ENCODE measurements at regions not wholly inside any gene's neighbourhood (a gene's known extent, or its start where the extent isn't known, plus 50 kb on each side); places are given as distances from the start of the nearest gene placed in this dataset.

DNA sequence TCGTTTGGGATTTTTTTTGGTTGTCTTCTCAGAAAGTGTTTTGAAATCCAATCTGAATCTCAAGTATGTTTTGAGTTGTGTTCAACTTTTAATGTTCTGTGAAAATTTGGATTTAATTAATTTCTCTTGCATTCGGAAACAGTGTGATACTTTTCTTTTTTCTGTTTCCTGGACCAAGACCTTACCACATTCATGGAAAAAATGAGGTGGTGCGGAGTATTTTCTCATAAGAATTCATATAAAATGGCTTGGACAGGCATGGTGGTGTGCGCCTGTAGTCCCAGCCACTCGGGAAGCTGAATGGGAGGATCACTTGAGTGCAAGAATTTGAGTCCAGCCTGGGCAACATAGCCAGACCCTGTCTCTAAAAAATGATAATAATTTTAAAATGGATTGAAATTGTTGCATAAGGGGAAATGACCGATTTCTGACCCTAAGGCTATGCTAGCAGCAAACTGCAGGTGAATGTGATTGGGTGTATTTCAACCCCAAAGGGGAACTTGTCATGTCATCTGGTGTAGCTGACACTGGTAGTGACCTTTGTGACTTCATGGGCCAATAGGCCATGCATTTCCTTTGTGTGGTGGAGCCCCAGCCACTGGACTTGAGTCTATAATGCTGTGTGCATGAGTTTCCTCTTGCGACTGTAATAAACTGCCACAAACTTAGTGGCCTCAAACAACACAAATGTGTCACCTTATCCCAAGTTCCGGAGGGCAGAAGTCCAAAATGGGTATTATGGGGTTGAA, 123.5 kb upstream of the RFLNA start (continued):
- no peak for TF ChIP-seq HNF4G (IDR thresholded peaks at IDR 0.05; ENCODE audit: borderline replicate concordance, low read depth, low read length)
- TF ChIP-seq HNF4G (CRISPR knock-in tag; IDR thresholded peaks at IDR 0.05; ENCODE audit: borderline replicate concordance, low read depth) = no peak

DNA sequence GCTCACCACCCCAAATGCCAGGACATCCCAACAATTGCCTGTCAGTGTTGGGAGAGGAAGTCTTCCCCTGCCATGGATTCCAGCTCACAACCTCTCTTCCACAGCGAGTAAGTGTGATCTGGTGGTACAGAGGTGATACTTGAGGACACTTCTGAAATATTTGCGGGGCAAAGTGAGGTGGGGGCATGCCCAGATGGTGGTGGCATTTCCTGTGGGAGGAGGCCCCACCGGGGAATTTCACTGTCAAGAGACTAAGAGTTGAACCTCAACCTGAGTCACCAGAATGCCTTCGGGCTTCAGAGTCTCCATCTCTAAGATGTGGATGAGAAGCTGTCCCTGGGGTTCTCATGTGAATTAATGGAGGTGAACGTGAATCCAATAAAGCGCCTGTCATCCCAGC, 122.3 kb upstream of the RFLNA start:
- CTCF ChIA-PET (ENCODE audit: low intra/inter-chr PET ratio, low total read pairs) = no interaction called here

More for the DNA sequence above, 122.3 kb upstream of the RFLNA start:
- no peaks in the 10 kb centered on the region for H3K79me2 ChIP-seq (ENCODE audit: insufficient read depth, low read length)
- in situ Hi-C loops (cut with HindIII; ENCODE audit: extremely low pct_ligation_motif_present, low pct_unique_long_range_greater_than_20kb) (no loop called here), intact Hi-C loops (cut with micrococcal nuclease; ENCODE audit: unreplicated experiment) (no loop called here)
- TF ChIP-seq, protein P1, sequence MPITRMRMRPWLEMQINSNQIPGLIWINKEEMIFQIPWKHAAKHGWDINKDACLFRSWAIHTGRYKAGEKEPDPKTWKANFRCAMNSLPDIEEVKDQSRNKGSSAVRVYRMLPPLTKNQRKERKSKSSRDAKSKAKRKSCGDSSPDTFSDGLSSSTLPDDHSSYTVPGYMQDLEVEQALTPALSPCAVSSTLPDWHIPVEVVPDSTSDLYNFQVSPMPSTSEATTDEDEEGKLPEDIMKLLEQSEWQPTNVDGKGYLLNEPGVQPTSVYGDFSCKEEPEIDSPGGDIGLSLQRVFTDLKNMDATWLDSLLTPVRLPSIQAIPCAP (CRISPR knock-in tag; IDR thresholded peaks at IDR 0.05; ENCODE audit: low read depth) = no peak
- TF ChIP-seq, protein P2, sequence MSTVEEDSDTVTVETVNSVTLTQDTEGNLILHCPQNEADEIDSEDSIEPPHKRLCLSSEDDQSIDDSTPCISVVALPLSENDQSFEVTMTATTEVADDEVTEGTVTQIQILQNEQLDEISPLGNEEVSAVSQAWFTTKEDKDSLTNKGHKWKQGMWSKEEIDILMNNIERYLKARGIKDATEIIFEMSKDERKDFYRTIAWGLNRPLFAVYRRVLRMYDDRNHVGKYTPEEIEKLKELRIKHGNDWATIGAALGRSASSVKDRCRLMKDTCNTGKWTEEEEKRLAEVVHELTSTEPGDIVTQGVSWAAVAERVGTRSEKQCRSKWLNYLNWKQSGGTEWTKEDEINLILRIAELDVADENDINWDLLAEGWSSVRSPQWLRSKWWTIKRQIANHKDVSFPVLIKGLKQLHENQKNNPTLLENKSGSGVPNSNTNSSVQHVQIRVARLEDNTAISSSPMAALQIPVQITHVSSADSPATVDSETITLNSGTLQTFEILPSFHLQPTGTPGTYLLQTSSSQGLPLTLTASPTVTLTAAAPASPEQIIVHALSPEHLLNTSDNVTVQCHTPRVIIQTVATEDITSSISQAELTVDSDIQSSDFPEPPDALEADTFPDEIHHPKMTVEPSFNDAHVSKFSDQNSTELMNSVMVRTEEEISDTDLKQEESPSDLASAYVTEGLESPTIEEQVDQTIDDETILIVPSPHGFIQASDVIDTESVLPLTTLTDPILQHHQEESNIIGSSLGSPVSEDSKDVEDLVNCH (CRISPR knock-in tag; IDR thresholded peaks at IDR 0.05) = no peak
- 43% methylated on average over 6 of the region's 6 CpGs for WGBS (ENCODE audit: low lambda C conversion rate)
- peaks cover 0 to 21% of the 10 kb centered on the region in 2 experiments; a peak in 2 of 5 replicates for H3K27me3 ChIP-seq (ENCODE audit: control insufficient read depth in 1 of 2, insufficient read depth in 2 of 2, low read length in 2 of 2)
- no peaks in the 10 kb centered on the region; the same call in 1 of the 2 replicates for H3K4me1 ChIP-seq (ENCODE audit: insufficient read depth, low read length)
- POLR2A ChIA-PET = no interaction called here
- FAIRE-seq = no peak
- no TSS peak for BruUV-seq (replicated peaks)
- H3K4me3 ChIP-seq (replicated peaks in 1 of 3; ENCODE audit: insufficient read depth in 1 of 3, low read depth in 2 of 3, low read length in 3 of 3) = no peak overlapping the region
- no peak overlapping the region for H3K9ac ChIP-seq (ENCODE audit: insufficient read depth, low read depth, low read length)
- no peaks in the 10 kb centered on the region for H3K36me3 ChIP-seq (replicated peaks in 1 of 2; ENCODE audit: control insufficient read depth in 1 of 2, insufficient read depth in 2 of 2, low read length in 2 of 2)
- H4K20me1 ChIP-seq (ENCODE audit: insufficient read depth, low read length) = no peaks in the 10 kb centered on the region
- no peak for ATAC-seq
- no peak overlapping the region for H2AFZ ChIP-seq (ENCODE audit: low read length)
- no peaks in the 10 kb centered on the region for H3K9me3 ChIP-seq (ENCODE audit: low read length)
- no peak overlapping the region for H3K27ac ChIP-seq (ENCODE audit: extremely low read length, insufficient read depth, low read length)
- no peak for DNase-seq (ENCODE audit: low spot score)
- H3K4me2 ChIP-seq (ENCODE audit: low read depth, low read length) = no peak overlapping the region
